Epithelial cell of proximal tubule (primary cell): ENCODE measurements at regions not wholly inside any gene's neighbourhood (a gene's known extent, or its start where the extent isn't known, plus 50 kb on each side); places are given as distances from the start of the nearest gene placed in this dataset.
A peak's percentile ranks its signal among the peaks of the same experiment; 100 is the strongest.

ENCODE experiments used
- DNase-seq: peaks from one replicate; pipeline ENCODE4 v3.0.0-alpha.2; 2011; ENCODE audit warnings: low read depth
- H3K4me3 ChIP-seq: 2 replicates; pipeline ENCODE4 v1.5.1; 2011; ENCODE audit warnings: low read depth, mild to moderate bottlenecking, low read length
- CTCF ChIP-seq: conservative IDR thresholded peaks from 2 replicates; pipeline ENCODE4 v1.5.1; 2012; ENCODE audit warnings: low read depth, mild to moderate bottlenecking, low read length

GRCh38 chr7:4449263-4449662 lies 232.8 kb upstream of the FOXK1 start:
- no peak overlapping the region for H3K4me3 ChIP-seq
- TF ChIP-seq CTCF: no peak
- DNase-seq: no peak

- DNase-seq: no peak
- TF ChIP-seq CTCF: no peak
- H3K4me3 ChIP-seq: no peak overlapping the region
Observed at GRCh38 chr7:4450483-4450882, 231.6 kb upstream of the FOXK1 start.

GRCh38 chr7:4460597-4460996 lies 221.5 kb upstream of the FOXK1 start:
- DNase-seq: no peak
- no peak for TF ChIP-seq CTCF
- no peak overlapping the region for H3K4me3 ChIP-seq

- H3K4me3 ChIP-seq: no peak overlapping the region
- TF ChIP-seq CTCF: no peak
- DNase-seq: no peak
Observed at GRCh38 chr7:4461531-4461930, 220.6 kb upstream of the FOXK1 start.

GRCh38 chr7:4468320-4469102 lies 213.6 kb upstream of the FOXK1 start:
- H3K4me3 ChIP-seq: no peak overlapping the region
- no peak for TF ChIP-seq CTCF
- no peak for DNase-seq

- no peak for TF ChIP-seq CTCF
- no peak overlapping the region for H3K4me3 ChIP-seq
- DNase-seq: no peak
Observed at GRCh38 chr7:4470246-4470645, 211.8 kb upstream of the FOXK1 start.

- peak; percentile 4 for TF ChIP-seq CTCF
- H3K4me3 ChIP-seq: no peak overlapping the region
- no peak for DNase-seq
Observed at GRCh38 chr7:4472728-4473127, 209.4 kb upstream of the FOXK1 start.
